GM21717 (cell line): ENCODE measurements at regions not wholly inside any gene's neighbourhood (a gene's known extent, or its start where the extent isn't known, plus 50 kb on each side); places are given as distances from the start of the nearest gene placed in this dataset.

ENCODE experiments used
- ATAC-seq: cut with Tn5 transposase; IDR thresholded peaks from one replicate; pipeline ENCODE4 v1.9.1; 2021; ENCODE audit warnings: mild to moderate bottlenecking, moderate library complexity; ENCODE audit not compliant: unreplicated experiment

DNA sequence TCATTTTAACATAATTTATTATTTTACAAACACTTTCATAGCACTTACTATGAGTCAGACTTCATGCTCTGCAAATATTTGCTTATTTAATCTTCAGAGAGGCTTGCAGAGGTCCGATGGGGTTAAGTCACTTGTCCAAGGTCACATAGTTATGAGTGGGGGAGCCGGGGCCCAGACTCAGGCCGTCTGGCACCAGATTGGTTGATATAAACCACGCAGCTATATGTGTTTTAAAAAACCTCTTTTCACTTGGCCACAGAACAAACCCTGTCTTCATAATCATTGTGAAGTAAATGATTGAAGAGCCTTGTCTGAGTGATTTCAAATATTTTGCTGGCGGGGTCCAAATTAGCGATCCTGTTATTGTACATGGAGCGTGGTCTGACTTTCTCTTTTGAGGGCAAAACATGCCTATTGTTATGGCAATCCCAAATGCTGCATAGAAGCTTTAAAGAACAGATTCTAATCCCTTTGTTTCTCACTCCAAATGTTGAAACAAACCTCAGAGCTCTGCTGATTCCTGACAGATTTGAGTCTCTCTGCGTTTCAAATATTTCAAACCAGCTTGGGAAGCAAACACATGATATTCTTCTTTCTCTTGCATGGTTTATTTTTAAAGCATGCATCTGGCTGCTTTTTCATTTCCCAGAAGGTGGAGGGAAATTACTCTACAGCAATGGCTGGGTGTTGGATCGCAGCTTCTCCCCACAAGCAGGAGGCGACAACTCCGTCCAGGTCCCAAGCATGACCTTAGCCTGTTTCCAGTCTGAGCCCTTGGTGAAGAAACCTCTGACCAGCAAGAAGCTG, 142.4 kb downstream of the DDX1 start:
- no peak for ATAC-seq

DNA sequence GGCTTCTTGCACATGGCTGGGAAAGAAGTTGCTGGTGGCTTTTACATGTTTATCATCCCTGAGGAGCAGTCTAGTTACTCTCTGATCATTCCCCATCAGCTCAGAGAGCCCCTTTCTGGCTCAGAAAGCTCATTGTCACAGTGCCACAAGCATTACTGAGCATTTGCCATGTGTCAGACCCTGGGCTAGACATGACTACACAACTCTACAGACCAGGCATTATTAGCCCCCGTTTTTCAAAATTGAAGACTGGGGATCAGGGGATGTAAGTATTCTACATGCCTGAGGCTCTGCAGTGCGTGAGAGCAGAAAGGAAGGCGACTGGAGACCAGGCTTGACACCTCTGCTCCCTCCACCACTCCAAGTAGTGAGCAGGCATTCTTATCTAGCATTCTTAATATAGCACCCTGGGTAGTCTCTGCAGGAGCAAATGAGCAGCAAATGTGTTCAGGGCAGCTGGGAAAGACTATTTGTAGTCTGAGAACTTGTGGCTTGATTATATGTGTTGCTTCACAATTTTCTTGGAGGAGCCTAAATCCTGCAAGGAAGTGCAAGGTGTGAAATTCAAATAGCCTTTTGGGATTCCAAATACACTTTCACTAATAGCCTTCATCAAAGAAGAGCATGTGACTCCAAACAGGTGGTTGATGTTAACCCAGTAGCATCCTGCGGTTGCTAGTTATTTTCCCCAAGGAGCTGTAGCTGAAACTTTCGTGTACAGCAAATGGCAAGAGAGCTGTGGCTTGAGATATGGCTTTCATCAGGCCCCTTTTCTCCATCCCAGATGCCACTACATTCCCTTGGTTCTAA, 143.2 kb downstream of the DDX1 start:
- no peak for ATAC-seq

DNA sequence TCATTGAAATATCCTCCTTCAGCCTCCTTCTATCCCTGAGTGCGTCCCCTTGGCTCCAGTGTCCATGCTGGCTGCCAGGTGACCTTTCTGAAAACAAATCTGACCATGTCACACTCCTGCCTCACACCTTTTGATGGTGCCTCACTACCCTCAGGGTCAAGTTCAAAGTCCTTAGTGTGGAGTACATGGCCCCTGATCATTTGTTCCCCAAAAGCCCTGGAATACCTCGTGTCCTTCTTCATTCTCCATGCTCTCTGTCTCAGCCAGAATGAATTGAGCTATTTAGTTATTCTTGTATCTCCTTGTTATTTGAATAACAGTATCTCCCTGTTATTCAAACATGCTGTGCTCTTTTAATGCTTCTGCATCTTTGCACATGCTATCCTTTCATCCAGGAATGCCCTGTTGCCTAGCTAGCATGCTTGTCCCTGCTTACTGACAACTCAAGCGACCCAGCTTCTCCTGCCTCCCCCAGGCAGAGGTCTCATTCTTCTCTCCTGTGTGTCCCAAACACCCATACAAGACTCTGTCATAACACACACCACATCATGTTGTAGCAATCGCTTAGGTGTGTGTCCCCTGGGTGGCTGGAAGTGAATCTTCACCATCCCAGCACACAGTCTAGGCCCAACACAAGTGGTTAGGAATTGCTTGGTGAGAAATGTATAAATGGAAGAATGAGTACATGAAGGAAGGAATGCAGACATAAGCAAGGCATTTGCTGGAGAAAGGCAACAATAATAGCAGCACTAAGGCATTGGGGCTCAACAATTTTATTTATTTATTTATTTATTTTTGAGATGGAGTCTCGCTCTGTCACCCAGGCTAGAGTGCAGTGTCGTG, 144.0 kb downstream of the DDX1 start:
- no peak for ATAC-seq

DNA sequence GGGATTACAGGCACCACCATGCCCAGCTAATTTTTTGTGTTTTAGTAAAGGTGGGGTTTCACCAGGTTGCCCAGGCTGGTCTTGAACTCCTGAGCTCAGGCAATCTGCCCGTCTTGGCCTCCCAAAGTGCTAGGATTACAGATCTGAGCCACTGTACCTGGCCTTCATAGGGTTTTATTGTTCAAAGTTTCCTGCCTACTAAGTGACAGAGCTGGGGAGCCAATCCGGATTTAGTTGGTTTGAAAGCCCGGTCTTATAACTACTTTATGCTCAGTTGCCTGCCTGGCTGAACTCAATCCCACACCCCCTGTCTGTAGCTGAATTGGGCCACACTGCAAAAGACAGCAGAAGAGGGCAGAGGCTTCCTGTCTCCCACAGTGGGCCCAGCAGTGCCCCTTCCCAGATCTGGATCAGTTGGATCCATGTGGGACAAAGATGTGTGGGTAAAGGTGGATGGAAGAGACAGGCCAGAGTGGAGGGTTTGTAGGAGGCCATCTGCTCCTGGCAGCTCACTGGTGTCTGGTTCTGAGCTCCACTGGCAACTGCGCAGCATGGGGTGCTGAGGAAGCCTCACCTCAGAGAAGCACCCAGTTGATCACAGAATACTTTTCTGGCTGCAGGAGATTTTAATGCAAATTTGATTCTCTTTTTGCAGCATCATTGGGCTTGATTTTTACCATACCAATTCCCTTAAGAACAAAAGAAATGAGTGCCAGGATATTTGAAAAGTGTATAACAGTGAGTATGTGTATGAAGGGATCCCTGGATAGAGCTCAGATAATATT, 144.9 kb downstream of the DDX1 start:
- ATAC-seq, result no peak

DNA sequence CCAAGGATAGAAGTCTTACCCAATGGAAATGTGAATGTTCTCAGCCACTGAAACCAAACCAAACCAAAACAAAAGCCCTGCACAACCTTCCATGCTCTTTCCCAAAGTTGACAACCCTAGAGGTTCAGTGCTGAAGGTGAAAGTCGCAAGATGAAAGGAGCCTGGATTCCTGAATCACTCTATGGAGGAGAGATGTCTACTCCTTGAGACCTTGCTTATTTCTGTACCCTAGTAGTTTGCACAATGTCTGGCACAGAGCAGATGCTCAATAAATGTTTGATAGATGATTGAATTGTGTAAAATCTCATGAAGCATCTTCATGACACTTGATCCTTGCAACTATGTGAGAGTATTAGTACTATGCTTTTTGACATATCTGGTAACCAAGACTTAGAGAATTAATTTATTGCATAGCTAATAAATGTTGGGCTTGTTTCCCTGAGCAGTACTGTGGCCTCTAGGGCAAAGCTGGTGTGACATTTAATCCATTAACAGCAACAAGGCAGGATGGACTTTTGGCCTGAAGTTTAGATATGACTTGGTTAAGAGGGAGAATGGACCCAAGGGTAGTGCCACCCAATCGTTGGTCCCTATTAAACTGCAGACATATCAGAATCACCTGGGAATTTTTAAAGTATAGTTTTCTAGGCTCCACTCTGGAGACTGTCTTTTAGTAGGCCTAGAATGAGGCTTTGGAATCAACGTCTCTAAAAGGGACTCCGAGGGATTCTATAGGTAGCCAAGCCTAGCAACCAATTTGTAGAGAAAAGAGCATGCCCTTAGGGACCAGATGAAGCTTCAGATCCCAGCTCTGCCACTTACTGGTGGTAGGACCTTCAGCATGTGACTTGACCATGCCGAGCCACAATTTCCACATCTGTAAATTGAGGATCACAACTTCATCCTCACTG, 145.9 kb downstream of the DDX1 start:
- ATAC-seq, result no peak

DNA sequence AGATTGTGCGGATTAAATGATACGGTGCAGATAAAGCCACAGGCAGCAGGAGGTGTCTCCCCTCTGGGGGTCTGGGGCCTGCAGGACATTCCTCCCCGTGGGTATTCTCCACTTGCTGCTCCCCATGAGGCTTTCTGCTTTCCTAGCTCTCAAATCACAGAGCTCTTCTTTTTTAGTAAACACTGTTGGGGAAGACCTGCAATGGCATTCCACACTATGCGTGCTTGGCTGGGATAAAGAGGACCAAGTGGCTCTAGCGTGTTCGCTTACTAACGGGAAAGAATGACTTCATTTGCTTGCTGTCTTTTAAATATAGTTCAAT, 146.5 kb downstream of the DDX1 start:
- no peak for ATAC-seq

DNA sequence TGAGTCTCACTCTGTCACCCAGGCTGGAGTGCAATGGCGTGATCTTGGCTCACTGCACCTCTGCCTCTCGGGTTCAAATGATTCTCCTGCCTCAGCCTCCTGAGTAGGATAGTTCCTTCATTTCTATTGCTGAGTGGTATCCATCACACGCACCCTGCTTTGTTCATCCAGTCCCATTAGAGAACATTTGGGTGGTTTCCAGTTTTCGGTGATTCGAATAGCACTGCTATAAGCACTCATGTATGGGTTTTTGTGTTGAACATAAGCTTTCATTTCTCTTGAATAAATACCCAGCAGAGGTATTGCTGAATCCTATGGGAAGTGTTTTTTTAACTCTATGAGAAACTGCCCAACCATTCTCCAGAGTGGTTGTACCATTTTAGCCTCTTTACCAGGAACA, 147.3 kb downstream of the DDX1 start:
- ATAC-seq, result no peak

DNA sequence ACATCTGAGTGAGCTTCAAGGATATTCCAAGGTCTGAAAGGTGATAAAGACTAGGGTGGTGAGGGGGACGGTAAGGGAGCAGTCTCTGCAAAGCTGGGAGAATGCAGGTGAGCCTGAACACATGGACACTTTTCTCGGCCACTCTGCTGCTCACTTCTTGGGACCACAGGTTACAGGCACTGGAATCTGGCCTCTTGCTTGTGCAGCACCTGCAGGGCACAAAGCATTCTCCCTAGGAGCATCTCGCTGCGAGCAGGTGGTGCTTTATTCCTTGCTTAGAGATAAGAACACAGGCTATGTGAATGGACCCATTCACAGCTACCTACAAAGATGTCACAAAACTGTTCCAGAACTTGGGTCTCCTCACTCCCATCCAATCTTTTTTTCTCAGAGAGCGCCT, 153.2 kb downstream of the DDX1 start:
- no peak for ATAC-seq

DNA sequence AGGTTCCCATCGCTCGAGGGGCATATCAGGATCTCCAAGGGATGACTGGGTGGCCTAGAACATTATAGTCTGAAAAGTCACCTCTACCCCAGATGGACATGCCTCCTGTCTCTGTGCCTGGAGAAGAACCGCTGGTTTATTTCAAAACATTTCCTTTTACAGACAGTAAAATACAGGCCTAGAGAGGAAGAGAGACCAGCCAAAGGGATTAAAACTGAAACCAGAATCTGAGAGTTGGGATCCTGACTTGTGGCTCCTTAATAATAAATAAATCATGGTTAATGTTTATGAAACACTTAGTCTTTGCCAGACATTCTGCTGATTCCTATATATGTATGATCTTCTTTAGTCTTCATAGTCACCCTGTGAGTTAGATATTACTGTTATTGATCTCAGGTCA, 153.7 kb downstream of the DDX1 start:
- no peak for ATAC-seq

DNA sequence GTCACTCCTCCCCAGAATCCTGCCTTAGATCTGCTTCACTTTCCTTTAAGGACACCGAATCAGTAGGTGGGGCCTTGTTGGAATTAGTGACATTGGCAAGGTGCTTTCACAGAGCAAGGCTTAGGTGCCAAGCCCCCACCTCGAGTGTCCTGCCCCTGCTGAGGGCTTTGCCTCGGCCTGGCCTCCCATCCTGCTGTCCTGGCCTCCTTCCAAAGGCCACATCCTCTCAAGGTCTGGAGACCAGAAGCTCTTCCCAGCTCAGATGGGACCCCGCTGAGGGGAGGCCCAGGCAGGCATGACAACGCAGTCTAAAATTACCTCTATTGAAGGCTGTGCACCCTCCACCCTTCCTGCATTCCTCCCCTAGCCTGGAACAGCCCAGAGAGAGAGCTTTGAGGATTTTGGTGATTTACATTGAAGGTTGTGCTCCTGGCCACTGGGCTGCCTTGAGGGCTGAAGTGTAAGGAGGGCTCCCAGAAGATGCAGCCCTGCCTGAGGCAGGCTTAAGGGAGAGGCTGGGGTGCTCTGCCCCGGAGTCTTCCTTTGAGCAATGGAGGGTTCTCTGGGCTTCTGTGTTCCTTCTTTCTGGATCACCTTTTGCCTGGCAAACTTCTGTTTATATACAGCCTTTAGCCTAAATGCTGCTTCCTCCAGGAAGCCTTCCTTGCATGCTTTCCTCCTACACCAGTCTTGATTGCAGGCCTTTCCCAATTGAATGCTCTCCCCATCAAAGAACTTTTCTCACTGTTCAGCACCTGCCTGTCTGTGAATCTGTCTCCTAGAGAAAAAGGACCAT, 154.4 kb downstream of the DDX1 start:
- ATAC-seq, result no peak

DNA sequence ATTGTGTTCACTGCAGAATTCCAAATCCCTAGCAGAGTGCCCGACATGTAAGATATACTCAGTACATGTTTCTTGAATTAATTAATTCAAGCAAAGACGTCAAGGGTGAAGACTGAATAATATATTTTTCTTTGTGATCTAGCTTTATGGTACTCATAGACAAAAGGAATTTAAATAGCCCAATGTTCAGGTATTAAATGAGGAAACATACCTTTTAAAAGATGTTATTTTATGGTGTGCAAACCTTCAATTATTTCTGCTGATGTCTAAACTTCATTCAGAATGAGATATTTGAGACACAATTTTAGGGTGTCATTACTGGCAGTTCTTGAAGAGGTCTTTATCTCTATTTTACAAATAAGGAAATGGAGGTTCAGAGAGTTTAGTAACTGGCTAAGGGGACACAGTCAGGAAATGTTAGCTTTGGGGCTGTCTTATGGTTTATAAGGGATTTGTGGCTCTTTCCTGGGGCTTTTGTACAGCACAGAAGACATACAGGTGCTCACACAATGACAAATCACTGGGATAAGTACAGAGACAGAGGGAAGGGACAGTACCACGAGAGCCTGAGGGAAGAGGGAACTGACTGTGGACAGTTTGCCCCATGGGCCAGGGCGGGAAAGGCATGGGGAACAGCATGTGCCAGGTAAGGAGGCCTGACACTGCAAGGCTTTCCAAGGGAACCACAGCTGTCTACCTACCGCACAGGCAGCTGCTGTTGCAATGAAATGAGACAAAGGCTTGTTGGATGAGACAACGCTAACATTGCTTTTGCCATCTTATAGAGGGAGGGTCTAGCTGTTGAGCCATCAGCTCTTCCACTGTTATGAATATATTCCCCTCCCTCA, 155.3 kb downstream of the DDX1 start:
- no peak for ATAC-seq

DNA sequence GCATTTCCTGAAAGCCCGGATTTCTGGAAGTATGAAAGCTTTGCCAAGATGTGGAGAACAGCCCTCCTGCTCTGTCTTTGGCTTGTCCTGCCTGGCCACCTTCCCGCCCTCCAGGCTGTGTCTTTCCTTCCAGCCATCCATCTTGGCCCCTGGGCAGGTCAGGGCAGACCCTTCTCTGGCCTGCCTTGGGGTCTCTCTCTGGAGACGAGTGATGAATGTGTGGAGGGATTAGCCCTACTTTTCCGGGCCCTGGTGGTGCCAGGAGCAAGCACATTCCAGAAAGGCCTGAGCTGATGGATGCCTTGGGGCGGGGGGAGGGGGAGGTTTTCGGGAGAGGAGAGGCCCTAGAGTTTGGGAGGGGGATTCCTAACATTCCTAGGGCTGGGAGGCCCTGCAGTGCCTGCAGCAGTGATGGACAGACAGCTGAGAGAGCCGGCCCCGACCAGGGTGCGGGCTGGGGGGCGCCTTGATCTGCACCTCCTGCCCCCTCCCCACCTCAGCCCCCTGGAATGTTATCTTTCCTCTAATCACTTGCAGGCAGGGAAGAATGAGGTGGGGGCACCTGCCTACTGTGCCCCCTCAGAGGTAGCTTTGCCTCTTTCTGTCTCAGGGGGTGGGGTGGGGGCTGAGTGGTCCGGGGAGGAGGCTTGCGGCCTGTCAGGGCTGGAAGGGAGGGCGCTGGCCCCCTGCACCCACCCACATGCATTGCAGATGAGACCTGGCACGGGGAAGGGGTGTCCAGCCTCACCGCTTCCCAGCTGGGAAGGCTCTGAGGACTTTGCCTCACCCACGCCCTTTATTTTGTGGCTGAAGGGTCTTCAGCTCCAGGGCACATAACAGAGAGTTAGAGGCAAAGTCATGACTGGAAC, 156.2 kb downstream of the DDX1 start:
- no peak for ATAC-seq

DNA sequence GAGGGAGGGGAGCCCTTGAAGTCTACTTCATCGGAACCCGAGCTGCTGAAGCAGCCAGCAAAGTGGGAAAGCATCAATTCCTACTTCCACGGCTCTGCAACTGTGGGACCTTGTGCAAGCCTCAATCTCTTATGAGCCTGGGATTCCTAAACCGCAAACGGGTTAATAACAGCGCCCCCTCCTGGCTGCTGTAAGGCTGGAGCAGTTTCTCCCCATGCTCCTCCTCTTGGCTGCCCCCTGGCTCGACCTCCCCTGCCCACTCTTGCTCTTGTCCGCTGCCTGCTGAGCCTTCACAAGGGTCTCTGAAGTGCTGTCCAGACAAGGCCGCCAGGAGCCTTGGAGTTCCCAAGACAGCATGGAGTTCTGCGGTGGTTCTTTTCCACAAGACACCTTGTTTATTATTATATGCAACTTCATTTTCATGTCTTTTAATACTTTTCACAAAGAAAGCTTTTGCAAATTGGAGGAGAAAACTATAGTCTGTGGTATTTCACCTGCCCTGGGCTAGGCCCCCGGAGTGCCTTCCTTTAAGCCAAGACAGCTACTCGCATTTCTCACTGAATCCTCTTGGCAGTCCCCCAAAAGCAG, 157.2 kb downstream of the DDX1 start:
- ATAC-seq, result no peak

DNA sequence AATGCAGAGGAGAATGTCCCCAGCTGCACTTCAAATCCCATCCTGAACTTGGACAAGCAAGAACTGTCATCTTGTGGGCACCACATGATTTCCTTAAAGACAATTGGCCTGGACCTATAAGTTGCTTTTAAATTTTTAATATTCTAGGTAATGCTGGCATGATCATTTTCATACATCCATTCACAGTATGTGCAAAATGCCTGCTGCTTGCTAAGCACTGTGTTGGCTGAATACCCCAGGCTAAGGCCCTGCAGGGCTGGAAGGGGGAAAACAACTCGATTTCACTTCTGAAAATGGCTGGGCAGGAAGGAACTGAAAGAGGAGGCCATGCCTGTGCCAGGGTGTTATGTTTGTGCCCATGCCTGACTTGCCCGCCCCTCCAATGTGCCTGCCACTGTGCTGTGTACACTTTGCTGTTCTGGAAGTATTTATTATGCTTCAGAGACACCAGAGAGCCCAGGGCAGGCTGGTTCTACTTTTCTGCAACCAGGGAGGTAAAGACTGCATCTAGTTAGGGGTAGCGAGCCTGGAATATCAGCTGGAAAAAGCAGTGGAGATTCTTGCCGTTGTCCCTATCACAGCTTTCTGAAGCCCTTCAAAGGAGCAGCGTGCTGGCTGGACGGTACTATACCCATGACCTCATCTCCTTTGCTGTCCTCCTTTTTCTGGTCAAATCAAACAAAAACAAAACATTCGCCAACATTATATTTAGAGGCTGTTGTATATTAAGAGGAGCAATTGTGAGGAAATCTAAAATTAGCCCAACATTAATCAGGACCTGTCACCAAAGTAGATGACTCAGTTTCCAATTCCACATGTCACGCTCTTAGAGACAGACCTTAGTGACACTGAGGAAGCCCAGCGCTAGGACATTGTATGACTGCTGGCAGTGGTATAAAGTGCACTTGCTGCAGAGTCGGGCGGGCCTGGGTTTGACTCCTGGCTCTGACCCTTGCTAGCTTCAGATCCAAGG, 158.1 kb downstream of the DDX1 start:
- no peak for ATAC-seq

DNA sequence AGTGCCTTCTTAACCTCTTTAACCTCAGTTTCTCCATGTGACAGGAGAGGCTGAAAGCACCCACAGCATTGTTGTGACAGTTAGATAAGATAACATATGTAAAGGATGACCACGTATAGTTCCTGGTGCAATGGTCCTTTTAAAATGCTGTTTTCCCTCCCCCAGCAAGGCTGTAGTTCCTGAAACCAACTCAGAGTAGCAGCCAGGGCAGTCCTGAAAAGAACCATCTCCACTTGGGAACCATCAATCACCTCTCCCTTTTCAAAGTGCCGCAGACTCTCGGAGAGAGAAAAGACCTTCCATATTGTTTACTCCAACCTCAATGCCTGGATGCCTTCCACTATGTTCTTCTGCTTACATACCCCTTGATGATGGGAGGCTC, 158.8 kb downstream of the DDX1 start:
- ATAC-seq, result no peak
